ENCODE measurements at regions not wholly inside any gene's neighbourhood (a gene's known extent, or its start where the extent isn't known, plus 50 kb on each side); places are given as distances from the start of the nearest gene placed in this dataset.

DNA sequence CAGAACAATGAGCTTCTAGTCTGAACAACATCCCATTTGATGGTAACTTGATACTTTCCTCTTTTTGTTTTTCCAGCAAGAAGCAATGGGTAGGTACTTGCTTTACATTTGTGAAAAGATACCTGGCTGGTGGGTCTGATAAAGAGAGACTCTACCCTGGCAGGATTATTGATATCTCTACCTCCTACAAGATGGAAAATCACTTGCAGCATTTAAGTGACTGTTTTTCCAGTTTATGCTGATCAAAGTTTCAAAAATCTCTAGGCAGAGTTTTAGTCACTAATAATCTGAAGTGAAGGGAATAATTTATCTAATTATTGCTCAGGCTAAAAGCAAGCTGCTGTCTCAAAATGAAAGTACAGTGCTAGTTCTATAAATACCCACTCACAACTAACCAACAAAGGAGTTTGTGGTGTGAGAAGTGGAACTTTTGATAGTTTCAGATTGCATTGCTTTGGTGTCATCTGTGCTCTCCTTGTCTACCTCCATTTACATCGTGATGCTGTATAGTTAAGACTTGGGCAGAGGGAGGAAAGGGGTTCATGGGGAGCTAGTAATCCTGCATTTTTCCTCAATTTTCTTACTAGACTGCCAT is 86.0 kb upstream of the ANKRD1 start:
- peaks cover 27% of the 10 kb centered on the region for H3K4me1 Mint-ChIP-seq (ENCODE audit: low read depth)
- H3K4me3 Mint-ChIP-seq = no peak overlapping the region
- H3K9me3 Mint-ChIP-seq = no peaks in the 10 kb centered on the region
- intact Hi-C loops (cut with micrococcal nuclease) = loop anchor here (1.0 to 10.0 kb wide), 11 partner anchors 81 to 898 kb away; partner anchors contain the start of genes FGFBP3, HECTD2 and PCGF5
- DNase-seq (ENCODE audit: low spot score) = no peak
- peak overlapping the region; percentile 58 for H3K27ac Mint-ChIP-seq
- peaks cover 33% of the 10 kb centered on the region for H3K27me3 Mint-ChIP-seq (ENCODE audit: insufficient read depth)
- H3K36me3 Mint-ChIP-seq (ENCODE audit: low read depth) = no peaks in the 10 kb centered on the region

DNA sequence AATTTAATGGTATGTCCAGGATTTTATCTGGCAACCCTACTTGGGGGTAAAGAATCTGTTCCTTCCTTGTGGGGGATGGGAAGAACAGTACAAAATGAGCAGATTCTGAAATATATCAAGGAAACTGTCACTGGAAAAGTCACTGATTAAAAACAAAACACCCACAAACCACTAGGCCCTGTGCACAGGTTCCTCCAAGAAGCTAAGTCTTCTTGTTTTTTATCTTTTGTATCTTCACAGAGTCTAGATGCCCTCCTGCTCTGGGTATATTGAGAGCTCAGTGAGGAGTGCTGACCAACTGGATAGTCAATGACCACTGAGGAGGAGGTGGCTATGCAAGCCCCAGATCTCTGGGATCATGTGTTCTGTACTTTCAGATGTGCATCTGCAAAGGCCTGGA is 86.8 kb upstream of the ANKRD1 start:
- Mint-ChIP-seq H3K9me3 (no peaks in the 10 kb centered on the region), H3K4me1 (ENCODE audit: low read depth) (peaks cover 27% of the 10 kb centered on the region), H3K27me3 (ENCODE audit: insufficient read depth) (peaks cover 30% of the 10 kb centered on the region), H3K27ac (no peak overlapping the region), H3K36me3 (ENCODE audit: low read depth) (no peaks in the 10 kb centered on the region), H3K4me3 (no peak overlapping the region)
- no peak for DNase-seq (ENCODE audit: low spot score)
- intact Hi-C loops (cut with micrococcal nuclease) = loop anchor here (1.0 to 10.0 kb wide), 9 partner anchors 97 to 897 kb away; partner anchors contain the start of genes FGFBP3, HECTD2 and PCGF5

DNA sequence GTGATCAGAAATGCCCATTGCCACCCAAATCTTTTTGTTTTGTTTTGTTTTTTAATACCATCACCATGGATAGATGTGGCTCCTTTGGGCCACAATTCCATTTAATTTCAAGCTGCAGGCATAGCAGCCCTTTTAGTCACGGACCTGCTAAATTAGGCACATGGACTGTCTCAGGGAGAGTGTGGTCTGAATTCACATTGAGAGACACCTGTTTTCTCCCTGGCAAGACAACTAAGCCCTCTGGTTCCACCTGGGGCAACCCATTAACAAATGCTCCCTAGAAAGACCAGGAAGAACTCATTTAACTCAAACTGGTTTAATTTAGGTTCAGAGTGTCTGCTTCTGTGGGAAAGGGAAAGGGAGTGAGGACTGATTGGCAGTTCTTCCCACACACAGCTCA is 88.2 kb upstream of the ANKRD1 start:
- H3K27me3 Mint-ChIP-seq (ENCODE audit: insufficient read depth) = peaks cover 38% of the 10 kb centered on the region

GRCh38 chr10:91010952-91011351 is 90.1 kb upstream of the ANKRD1 start:
- Mint-ChIP-seq H3K27ac (no peak overlapping the region), H3K36me3 (ENCODE audit: low read depth) (no peaks in the 10 kb centered on the region), H3K4me1 (ENCODE audit: low read depth) (peaks cover 22% of the 10 kb centered on the region), H3K4me3 (no peak overlapping the region), H3K9me3 (no peaks in the 10 kb centered on the region), H3K27me3 (ENCODE audit: insufficient read depth) (peaks cover 34% of the 10 kb centered on the region)
- intact Hi-C loops (cut with micrococcal nuclease) = no loop called here
- no peak for DNase-seq (ENCODE audit: low spot score)

More for the DNA sequence above, 88.2 kb upstream of the ANKRD1 start:
- no peaks in the 10 kb centered on the region for H3K9me3 Mint-ChIP-seq
- no peak overlapping the region for H3K27ac Mint-ChIP-seq
- H3K4me3 Mint-ChIP-seq = no peak overlapping the region
- intact Hi-C loops (cut with micrococcal nuclease) = loop anchor here (5.0 to 10.0 kb wide), 2 partner anchors 383 to 896 kb away; partner anchors contain the start of gene FGFBP3
- peaks cover 27% of the 10 kb centered on the region for H3K4me1 Mint-ChIP-seq (ENCODE audit: low read depth)
- no peak for DNase-seq (ENCODE audit: low spot score)
- H3K36me3 Mint-ChIP-seq (ENCODE audit: low read depth) = no peaks in the 10 kb centered on the region

DNA sequence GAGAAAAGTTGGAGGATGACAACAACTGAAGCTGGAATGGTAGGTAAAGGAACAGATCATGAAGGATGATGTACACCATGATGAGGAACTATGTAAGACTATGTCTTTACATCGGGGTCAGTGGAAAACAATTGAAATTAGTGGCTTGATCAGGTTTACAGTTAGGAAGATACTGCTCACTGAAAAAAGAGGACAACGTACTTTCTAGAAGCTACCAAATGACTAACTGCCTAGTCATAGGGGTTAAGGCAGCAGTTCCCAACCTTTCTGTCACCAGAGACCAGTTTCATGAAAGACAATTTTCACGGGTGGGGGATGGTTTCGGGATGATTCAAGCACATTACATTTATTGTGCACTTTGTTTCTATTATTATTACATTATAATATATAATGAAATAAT is 91.6 kb upstream of the ANKRD1 start:
- Mint-ChIP-seq H3K4me1 (ENCODE audit: low read depth) (peaks cover 7% of the 10 kb centered on the region), H3K27me3 (ENCODE audit: insufficient read depth) (peaks cover 32% of the 10 kb centered on the region), H3K36me3 (ENCODE audit: low read depth) (no peaks in the 10 kb centered on the region), H3K4me3 (no peak overlapping the region), H3K9me3 (no peaks in the 10 kb centered on the region), H3K27ac (no peak overlapping the region)
- intact Hi-C loops (cut with micrococcal nuclease) = no loop called here
- no peak for DNase-seq (ENCODE audit: low spot score)

DNA sequence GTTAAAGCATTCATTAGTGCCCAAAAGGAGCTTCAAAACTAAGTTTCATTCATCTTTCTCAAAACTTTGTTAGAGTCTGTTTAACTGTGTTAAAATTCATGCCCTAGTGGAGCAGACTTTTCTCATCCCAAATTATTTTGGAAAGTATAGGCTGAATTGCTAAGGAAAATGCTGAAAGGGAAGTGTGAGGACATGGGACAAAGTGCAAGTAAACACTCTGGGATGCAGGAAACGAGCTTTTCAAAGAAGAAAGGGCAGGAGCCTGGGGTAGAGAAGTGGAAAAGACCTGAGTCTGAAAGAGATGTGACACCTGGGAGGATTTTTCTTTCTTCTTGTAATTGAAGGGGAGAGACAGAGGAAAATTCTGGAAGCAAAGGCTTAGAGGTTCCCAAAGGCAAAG is 93.1 kb upstream of the ANKRD1 start:
- no peaks in the 10 kb centered on the region for H3K9me3 Mint-ChIP-seq
- H3K27me3 Mint-ChIP-seq (ENCODE audit: insufficient read depth) = peaks cover 28% of the 10 kb centered on the region
- no peak overlapping the region for H3K4me3 Mint-ChIP-seq
- no peaks in the 10 kb centered on the region for H3K36me3 Mint-ChIP-seq (ENCODE audit: low read depth)
- H3K4me1 Mint-ChIP-seq (ENCODE audit: low read depth) = no peaks in the 10 kb centered on the region
- intact Hi-C loops (cut with micrococcal nuclease) = no loop called here
- H3K27ac Mint-ChIP-seq = no peak overlapping the region
- no peak for DNase-seq (ENCODE audit: low spot score)

- H3K27me3 Mint-ChIP-seq (ENCODE audit: insufficient read depth) = peaks cover 21% of the 10 kb centered on the region
- H3K36me3 Mint-ChIP-seq (ENCODE audit: low read depth) = no peaks in the 10 kb centered on the region
- no peak overlapping the region for H3K27ac Mint-ChIP-seq
- DNase-seq (ENCODE audit: low spot score) = no peak
- intact Hi-C loops (cut with micrococcal nuclease) = no loop called here
- H3K4me3 Mint-ChIP-seq = no peak overlapping the region
- H3K9me3 Mint-ChIP-seq = no peaks in the 10 kb centered on the region
- no peaks in the 10 kb centered on the region for H3K4me1 Mint-ChIP-seq (ENCODE audit: low read depth)
These were observed 96.3 kb upstream of the ANKRD1 start for GRCh38 chr10:91017198-91017597.

- Mint-ChIP-seq H3K27me3 (ENCODE audit: insufficient read depth) (peaks cover 21% of the 10 kb centered on the region), H3K4me1 (ENCODE audit: low read depth) (no peaks in the 10 kb centered on the region), H3K36me3 (ENCODE audit: low read depth) (no peaks in the 10 kb centered on the region), H3K4me3 (no peak overlapping the region), H3K9me3 (no peaks in the 10 kb centered on the region), H3K27ac (no peak overlapping the region)
- intact Hi-C loops (cut with micrococcal nuclease) = no loop called here
- DNase-seq (ENCODE audit: low spot score) = no peak
These were observed 101.0 kb upstream of the ANKRD1 start for GRCh38 chr10:91021901-91022300.

DNA sequence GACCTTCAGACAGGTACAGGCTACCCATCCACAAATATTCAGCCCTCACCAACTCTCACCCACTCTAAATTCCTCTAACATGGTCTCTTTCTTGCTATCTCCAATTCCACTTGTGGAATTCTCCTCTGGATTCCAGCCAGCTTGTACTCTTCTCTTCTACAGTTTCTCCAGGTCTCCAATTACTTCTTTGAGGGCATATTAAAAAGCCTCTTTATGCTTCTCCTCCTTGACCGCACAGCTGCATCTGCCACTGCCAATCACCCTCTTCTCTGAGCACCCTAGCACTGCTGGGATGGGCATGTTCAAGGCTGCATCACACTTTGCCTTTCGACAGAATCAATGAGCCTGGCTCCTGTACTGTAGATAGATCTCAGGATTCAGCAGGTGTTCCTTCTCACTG is 101.5 kb upstream of the ANKRD1 start:
- H3K36me3 Mint-ChIP-seq (ENCODE audit: low read depth) = no peaks in the 10 kb centered on the region
- H3K27ac Mint-ChIP-seq = no peak overlapping the region
- H3K4me3 Mint-ChIP-seq = no peak overlapping the region
- no peak for DNase-seq (ENCODE audit: low spot score)
- no peaks in the 10 kb centered on the region for H3K9me3 Mint-ChIP-seq
- H3K27me3 Mint-ChIP-seq (ENCODE audit: insufficient read depth) = peaks cover 23% of the 10 kb centered on the region
- no peaks in the 10 kb centered on the region for H3K4me1 Mint-ChIP-seq (ENCODE audit: low read depth)
- intact Hi-C loops (cut with micrococcal nuclease) = no loop called here

- no peaks in the 10 kb centered on the region for H3K36me3 Mint-ChIP-seq (ENCODE audit: low read depth)
- H3K4me1 Mint-ChIP-seq (ENCODE audit: low read depth) = no peaks in the 10 kb centered on the region
- intact Hi-C loops (cut with micrococcal nuclease) = no loop called here
- no peak overlapping the region for H3K27ac Mint-ChIP-seq
- peaks cover 23% of the 10 kb centered on the region for H3K27me3 Mint-ChIP-seq (ENCODE audit: insufficient read depth)
- no peak overlapping the region for H3K4me3 Mint-ChIP-seq
- no peak for DNase-seq (ENCODE audit: low spot score)
- H3K9me3 Mint-ChIP-seq = no peaks in the 10 kb centered on the region
These were observed 102.2 kb upstream of the ANKRD1 start for GRCh38 chr10:91022924-91023699.

DNA sequence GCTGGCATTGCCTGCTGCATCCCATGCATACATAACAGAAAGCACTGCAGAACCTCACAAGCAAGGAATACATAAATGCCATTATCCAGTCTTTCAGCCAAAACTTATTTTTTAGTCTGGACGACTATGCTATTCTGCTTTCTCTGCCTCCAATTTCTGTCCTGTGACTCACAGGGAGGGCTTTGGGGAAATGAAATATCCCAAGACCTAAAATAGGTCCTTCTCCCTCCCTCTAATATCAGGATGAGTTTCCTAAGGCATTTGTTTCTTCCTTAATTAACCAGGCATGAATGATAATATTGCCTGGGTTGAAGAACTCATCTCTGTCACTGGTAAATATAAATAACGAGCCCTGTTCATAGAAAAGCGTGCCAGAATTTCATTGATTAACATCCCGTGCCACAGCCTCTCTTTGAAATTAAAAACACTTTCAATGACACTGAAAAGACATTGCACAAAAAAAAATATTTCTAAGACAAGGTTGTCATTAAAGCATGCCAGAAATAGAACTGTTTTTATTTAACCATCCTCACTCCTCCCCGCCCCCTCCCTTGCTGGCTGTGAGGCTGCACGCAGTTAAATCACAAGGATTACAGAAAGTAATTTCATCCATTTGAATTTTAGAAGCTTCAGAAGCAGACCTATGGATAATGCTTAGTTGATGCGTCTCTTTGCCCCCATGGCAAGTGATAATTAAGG is 103.0 kb upstream of the ANKRD1 start:
- no peak for DNase-seq (ENCODE audit: low spot score)
- no peaks in the 10 kb centered on the region for H3K9me3 Mint-ChIP-seq
- no peaks in the 10 kb centered on the region for H3K36me3 Mint-ChIP-seq (ENCODE audit: low read depth)
- H3K27me3 Mint-ChIP-seq (ENCODE audit: insufficient read depth) = peaks cover 24% of the 10 kb centered on the region
- no peaks in the 10 kb centered on the region for H3K4me1 Mint-ChIP-seq (ENCODE audit: low read depth)
- H3K4me3 Mint-ChIP-seq = no peak overlapping the region
- intact Hi-C loops (cut with micrococcal nuclease) = no loop called here
- no peak overlapping the region for H3K27ac Mint-ChIP-seq

- Mint-ChIP-seq H3K36me3 (ENCODE audit: low read depth) (no peaks in the 10 kb centered on the region), H3K4me3 (no peak overlapping the region), H3K27me3 (ENCODE audit: insufficient read depth) (peaks cover 20% of the 10 kb centered on the region), H3K27ac (no peak overlapping the region), H3K9me3 (no peaks in the 10 kb centered on the region), H3K4me1 (ENCODE audit: low read depth) (no peaks in the 10 kb centered on the region)
- intact Hi-C loops (cut with micrococcal nuclease) = no loop called here
- DNase-seq (ENCODE audit: low spot score) = no peak
These were observed 103.7 kb upstream of the ANKRD1 start for GRCh38 chr10:91024541-91024940.

DNA sequence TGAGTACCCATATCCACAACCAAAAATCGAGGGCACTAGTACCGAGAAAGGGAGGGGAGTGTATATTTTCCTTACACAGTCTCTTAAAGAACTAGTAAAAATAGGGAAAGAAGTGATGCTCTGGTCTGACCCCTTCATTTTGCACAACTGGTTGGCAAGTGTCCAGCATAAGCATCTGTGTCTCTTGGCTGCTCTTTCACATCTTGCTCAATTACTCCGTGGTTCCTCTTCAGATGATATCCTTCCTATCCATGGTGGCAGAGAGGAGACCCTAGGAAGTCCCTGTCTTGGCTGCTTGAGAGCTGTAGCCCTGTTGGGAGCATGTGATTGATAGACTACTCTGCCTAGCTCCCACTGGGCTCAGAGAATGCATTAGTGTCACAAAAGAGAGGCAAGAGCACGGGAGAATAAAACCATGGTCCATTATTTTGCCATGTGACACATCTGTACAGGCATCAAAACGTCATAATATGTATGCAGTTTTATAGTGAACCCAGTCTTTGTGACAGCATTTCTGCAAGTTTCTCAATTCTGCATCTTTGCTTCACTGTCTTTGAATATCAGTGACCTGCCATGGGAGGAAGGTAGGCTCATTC is 111.8 kb upstream of the ANKRD1 start:
- no peak for DNase-seq (ENCODE audit: low spot score)
- no peak overlapping the region for H3K27ac Mint-ChIP-seq
- H3K4me1 Mint-ChIP-seq (ENCODE audit: low read depth) = peaks cover 15% of the 10 kb centered on the region
- H3K27me3 Mint-ChIP-seq (ENCODE audit: insufficient read depth) = peaks cover 8% of the 10 kb centered on the region
- no peak overlapping the region for H3K4me3 Mint-ChIP-seq
- H3K9me3 Mint-ChIP-seq = peaks cover 4% of the 10 kb centered on the region
- H3K36me3 Mint-ChIP-seq (ENCODE audit: low read depth) = peaks cover 3% of the 10 kb centered on the region
- intact Hi-C loops (cut with micrococcal nuclease) = no loop called here

Data from activated T-helper 1 cell treated with anti-CD3 and anti-CD28 coated beads, Interleukin-12 subunit alpha, Interleukin-12 subunit beta, Interleukin-2, Interleukin-4 antibody, amounts not matched to agents 30 ng/mL and 10 ng/mL and 1 ng/mL, durations not matched to agents 14 hours and 24 hours and 36 hours (primary cell).